ENCODE measurements at regions not wholly inside any gene's neighbourhood (a gene's known extent, or its start where the extent isn't known, plus 50 kb on each side); places are given as distances from the start of the nearest gene placed in this dataset.
"Not testable (repeated sequence)": the region's sequence is repeated elsewhere in the genome, so short reads cannot be mapped to it uniquely, and the experiment has no call there.

GRCh38 chr20:40895182-40895581, 133.4 kb upstream of the TOP1 start:
- DNase-seq = no peak

GRCh38 chr20:40896814-40897700, 131.6 kb upstream of the TOP1 start:
- DNase-seq = no peak

- no peak for DNase-seq
These were observed 129.3 kb upstream of the TOP1 start for GRCh38 chr20:40899344-40899743.

- DNase-seq = no peak
These were observed 127.9 kb upstream of the TOP1 start for GRCh38 chr20:40900666-40901215.

GRCh38 chr20:40902661-40903060, 126.0 kb upstream of the TOP1 start:
- DNase-seq = no peak

GRCh38 chr20:40908309-40908708, 120.3 kb upstream of the TOP1 start:
- no peak for DNase-seq

GRCh38 chr20:40909489-40909888, 119.1 kb upstream of the TOP1 start:
- DNase-seq = not testable (repeated sequence)

GRCh38 chr20:40910436-40910835, 118.2 kb upstream of the TOP1 start:
- not testable (repeated sequence) for DNase-seq

- not testable (repeated sequence) for DNase-seq
These were observed 117.5 kb upstream of the TOP1 start for GRCh38 chr20:40911152-40911551.

- DNase-seq = no peak
These were observed 115.1 kb upstream of the TOP1 start for GRCh38 chr20:40913224-40914185.

GRCh38 chr20:40915756-40916155, 112.9 kb upstream of the TOP1 start:
- no peak for DNase-seq

- DNase-seq = no peak
These were observed 112.3 kb upstream of the TOP1 start for GRCh38 chr20:40916276-40916675.

- no peak for DNase-seq
These were observed 108.3 kb upstream of the TOP1 start for GRCh38 chr20:40920291-40920690.

GRCh38 chr20:40922865-40923264, 105.8 kb upstream of the TOP1 start:
- DNase-seq = no peak

- no peak for DNase-seq
These were observed 102.7 kb upstream of the TOP1 start for GRCh38 chr20:40925829-40926510.

- DNase-seq = no peak
These were observed 101.7 kb upstream of the TOP1 start for GRCh38 chr20:40926928-40927327.

- DNase-seq = no peak
These were observed 98.1 kb upstream of the TOP1 start for GRCh38 chr20:40930561-40930960.

GRCh38 chr20:40931410-40932044, 97.1 kb upstream of the TOP1 start:
- no peak for DNase-seq

GRCh38 chr20:40932436-40932835, 96.2 kb upstream of the TOP1 start:
- no peak for DNase-seq

GRCh38 chr20:40933758-40934157, 94.9 kb upstream of the TOP1 start:
- DNase-seq = no peak

- DNase-seq = no peak
These were observed 90.6 kb upstream of the TOP1 start for GRCh38 chr20:40938020-40938419.

GRCh38 chr20:40939667-40940066, 89.0 kb upstream of the TOP1 start:
- DNase-seq = no peak
